ENCODE measurements at regions not wholly inside any gene's neighbourhood (a gene's known extent, or its start where the extent isn't known, plus 50 kb on each side); places are given as distances from the start of the nearest gene placed in this dataset.
"Not testable (repeated sequence)": the region's sequence is repeated elsewhere in the genome, so short reads cannot be mapped to it uniquely, and the experiment has no call there.

DNA sequence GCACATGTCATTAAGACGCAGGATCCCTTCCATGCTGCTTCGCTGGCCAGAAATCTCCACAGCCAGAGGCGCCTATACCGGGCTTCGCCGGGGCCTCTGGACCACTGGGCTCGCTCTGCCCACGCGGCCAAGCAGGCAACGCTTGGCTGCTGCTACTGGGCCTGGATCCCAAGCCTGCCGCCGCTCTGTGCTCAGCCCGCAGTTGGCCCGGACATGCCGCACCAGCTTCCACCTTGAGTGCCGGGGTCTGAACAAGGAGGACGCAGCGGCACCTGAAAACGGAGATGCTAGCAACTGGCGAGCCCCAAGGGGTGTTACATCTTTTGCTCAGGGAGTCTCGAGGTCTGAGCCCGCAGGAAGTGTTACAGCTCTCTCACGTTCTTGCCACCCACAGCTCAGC is 409.9 kb upstream of the SGCG start:
- Mint-ChIP-seq H3K36me3 (ENCODE audit: insufficient read depth) (no peaks in the 10 kb centered on the region), H3K4me1 (ENCODE audit: low read depth) (no peaks in the 10 kb centered on the region), H3K4me3 (no peak overlapping the region), H3K27me3 (ENCODE audit: low read depth) (no peaks in the 10 kb centered on the region), H3K9me3 (no peaks in the 10 kb centered on the region)
- ATAC-seq (no peak), DNase-seq (no peak)

DNA sequence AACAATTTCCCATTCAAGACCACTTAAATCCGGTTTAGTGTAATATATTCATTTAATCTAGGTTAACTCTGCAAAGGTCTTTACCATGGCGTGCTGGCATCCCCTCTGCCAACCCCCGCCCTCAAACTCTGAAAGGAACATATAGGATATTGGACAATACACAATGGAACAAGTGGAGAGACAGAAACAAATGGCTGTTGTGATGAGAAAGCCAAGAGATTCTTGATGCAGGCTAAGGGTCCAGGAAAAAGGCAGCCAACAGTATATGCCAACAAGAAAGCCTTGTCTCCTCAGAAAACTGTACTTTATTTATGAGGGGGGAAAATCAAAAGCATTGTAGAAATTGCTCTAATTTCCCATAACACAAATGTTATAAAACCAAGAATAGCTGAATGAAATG is 407.3 kb upstream of the SGCG start:
- DNase-seq (no peak), ATAC-seq (no peak)
- Mint-ChIP-seq H3K4me3 (no peak overlapping the region), H3K4me1 (ENCODE audit: low read depth) (no peaks in the 10 kb centered on the region), H3K27me3 (ENCODE audit: low read depth) (no peaks in the 10 kb centered on the region), H3K9me3 (no peaks in the 10 kb centered on the region), H3K36me3 (ENCODE audit: insufficient read depth) (no peaks in the 10 kb centered on the region)

DNA sequence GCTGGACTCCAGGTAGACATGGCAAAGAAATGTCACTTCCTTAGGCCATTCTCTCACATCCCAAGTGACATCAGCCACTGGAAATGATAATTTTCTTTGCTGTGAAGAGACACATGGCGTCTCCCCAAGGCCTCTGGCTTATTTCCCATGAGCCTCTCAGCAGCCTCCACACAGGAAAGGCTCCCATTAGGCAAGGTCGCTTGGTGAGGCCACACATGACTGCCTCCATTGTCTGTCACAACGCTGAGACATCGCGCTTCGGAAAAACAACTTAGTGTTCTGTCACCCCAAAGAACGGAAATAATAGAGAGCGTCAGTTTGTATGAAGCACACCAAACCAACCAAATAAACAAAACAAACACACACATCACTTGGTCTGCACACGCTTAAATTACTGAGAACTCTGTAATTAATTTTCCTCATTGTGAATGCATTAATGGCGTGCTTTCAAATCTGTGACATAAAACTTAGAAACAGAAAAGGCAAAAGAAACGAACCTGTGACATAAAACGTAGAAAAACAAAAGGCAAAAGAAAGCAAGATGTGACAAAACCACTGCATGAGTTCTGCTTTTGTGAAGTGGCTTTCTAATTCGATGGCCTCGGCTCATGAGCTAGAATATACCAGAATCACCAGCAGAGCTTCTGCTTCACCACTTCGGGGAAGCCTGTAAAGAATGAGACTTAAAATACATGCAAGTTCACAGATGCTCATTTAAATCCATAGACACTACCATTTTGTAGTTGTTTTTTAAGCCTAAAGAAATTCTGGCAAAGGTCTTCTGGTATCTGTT is 404.2 kb upstream of the SGCG start:
- no peaks in the 10 kb centered on the region for H3K9me3 Mint-ChIP-seq
- ATAC-seq (no peak), DNase-seq (no peak)
- H3K27me3 Mint-ChIP-seq (ENCODE audit: low read depth), result no peaks in the 10 kb centered on the region
- H3K36me3 Mint-ChIP-seq (ENCODE audit: insufficient read depth), result no peaks in the 10 kb centered on the region
- no peak overlapping the region for H3K4me3 Mint-ChIP-seq
- H3K4me1 Mint-ChIP-seq (ENCODE audit: low read depth), result no peaks in the 10 kb centered on the region

DNA sequence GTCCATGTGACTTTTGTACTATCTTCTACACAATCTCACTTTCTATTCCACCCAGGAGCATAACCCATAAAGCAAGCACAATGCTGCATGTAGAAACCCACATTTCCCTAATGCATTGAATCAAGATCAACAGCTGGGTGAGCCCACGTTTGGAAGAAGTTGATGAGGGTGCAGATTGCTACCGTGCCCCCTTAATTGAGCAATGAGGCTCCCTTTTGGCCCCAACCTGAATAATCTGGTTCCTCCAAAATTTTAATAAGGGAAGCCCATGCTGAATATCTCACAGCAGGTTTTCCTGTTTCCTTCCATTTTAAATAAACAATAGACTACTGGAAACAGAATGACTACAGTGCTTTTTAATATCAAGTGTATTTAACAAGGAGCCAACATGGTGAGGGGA is 403.6 kb upstream of the SGCG start:
- DNase-seq (no peak), ATAC-seq (no peak)
- Mint-ChIP-seq H3K36me3 (ENCODE audit: insufficient read depth) (no peaks in the 10 kb centered on the region), H3K27me3 (ENCODE audit: low read depth) (no peaks in the 10 kb centered on the region), H3K4me1 (ENCODE audit: low read depth) (no peaks in the 10 kb centered on the region), H3K4me3 (no peak overlapping the region), H3K9me3 (no peaks in the 10 kb centered on the region)

DNA sequence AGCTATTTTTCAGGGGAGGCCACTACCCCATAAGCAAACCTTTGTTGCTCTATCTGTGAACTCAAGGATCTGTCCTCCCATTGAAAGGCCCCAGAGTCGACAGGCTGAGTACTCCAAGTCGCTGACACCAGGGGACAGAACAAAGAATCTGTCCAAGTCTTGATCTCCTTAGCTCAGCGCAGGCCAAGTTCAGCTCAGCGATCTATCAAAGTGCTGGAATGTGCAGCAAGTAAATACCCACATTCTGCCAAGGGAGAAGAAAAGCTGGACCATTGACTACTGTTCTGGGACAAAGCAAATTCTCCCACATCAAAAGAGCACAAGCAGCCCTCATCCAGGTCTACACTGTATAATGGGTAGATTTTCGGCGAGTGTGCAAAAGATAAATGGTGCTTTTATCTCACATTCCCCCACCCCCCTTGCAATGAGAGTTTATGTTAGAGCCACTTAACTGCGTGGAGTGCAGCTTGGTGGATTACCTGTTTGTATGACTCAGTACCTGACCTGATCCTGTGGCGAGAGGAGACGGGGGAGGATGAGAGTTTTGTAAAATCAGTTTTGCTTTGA is 391.7 kb upstream of the SGCG start:
- Mint-ChIP-seq H3K4me3 (no peak overlapping the region), H3K4me1 (ENCODE audit: low read depth) (no peaks in the 10 kb centered on the region), H3K9me3 (no peaks in the 10 kb centered on the region), H3K27me3 (ENCODE audit: low read depth) (no peaks in the 10 kb centered on the region), H3K36me3 (ENCODE audit: insufficient read depth) (no peaks in the 10 kb centered on the region)
- ATAC-seq (no peak), DNase-seq (no peak)

DNA sequence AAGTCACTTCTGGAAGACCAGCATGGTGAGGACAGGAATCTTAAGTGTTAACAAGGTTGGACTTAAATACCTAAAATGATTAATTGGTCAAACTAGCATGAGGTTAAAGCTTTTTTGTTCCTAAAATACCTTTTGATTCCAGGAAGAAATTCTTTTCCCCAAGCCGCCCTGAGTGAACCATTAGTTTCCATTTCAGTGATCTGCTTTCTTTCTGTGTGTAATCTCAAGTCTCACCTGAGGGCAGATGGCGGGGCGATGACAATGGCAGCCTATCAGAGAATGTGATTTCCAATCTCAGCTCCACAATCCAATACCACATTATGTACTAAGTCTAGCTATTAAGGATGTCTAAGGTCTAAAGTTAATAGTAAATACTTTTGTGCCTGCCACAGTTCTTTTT is 390.9 kb upstream of the SGCG start:
- Mint-ChIP-seq H3K9me3 (no peaks in the 10 kb centered on the region), H3K4me1 (ENCODE audit: low read depth) (no peaks in the 10 kb centered on the region), H3K36me3 (ENCODE audit: insufficient read depth) (no peaks in the 10 kb centered on the region), H3K27me3 (ENCODE audit: low read depth) (no peaks in the 10 kb centered on the region), H3K4me3 (no peak overlapping the region)
- no peak for ATAC-seq
- no peak for DNase-seq

DNA sequence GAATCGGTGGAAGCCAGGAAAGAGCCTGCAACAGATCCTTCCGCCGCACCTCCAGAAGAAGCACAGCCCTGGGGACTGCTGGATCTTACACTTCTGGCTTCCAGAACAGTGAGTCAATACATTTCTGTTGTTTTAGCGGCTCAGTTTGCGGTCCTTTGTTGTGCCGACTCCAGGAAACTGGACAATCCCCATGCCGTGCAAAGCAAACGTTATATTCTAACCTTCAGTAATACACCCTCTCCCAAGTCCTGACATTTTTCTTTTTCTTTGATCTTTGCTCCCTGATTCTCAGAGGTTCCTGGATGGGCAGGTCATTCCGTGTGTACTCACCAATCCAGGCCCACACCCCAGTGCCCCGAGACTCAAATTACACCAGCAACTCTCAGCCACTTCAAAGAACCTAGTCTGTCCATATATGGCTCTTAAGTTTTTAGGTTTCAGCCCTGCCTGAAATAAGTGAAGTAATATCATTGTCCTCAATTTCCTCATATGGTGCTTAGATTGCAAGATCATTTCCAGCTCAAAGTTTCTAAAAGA is 387.1 kb upstream of the SGCG start:
- DNase-seq (no peak), ATAC-seq (no peak)
- Mint-ChIP-seq H3K36me3 (ENCODE audit: insufficient read depth) (no peaks in the 10 kb centered on the region), H3K9me3 (no peaks in the 10 kb centered on the region), H3K4me1 (ENCODE audit: low read depth) (no peaks in the 10 kb centered on the region), H3K4me3 (no peak overlapping the region), H3K27me3 (ENCODE audit: low read depth) (peaks cover under 1% of the 10 kb centered on the region)

DNA sequence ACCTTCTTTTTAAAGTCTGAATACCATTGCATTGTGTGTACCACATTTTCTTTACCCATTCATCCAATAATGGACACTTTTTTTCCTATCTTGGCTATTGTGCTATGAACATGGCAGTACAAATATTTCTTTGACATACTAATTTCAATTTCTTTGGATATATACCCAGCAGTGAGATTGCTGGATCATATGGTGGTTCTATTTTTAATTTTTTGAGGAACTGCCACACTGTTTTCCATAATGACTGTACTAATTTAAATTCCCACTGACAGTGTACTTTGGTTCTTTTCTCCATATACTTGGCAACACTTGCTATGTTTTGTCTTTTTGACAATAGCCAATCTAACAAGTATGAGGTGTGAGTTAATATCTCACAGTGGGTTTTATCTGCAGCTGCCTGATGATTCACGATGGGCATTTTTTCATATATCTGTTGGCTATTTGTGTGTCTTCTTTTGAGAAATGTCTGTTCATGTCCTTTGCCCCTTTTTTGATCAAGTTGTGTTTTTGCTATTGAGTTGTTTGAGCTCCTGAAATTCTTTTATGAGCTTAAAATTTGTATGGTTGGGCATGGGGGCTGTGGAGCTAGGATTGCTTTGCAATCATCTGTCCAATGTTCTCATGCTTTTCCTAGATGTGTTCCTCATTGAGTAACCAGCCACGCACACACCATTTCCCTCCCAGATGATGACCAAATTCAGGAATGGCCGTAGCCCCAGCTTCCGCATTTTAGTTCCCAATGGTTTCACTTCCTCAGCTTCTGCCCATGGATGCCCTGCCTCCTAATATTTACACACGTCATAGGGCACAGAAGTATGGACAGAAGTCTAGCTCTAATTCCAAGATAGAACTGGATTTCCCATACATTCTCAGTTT is 380.0 kb upstream of the SGCG start:
- no peaks in the 10 kb centered on the region for H3K9me3 Mint-ChIP-seq
- H3K4me3 Mint-ChIP-seq, result no peak overlapping the region
- no peaks in the 10 kb centered on the region for H3K36me3 Mint-ChIP-seq (ENCODE audit: insufficient read depth)
- DNase-seq (no peak), ATAC-seq (no peak)
- H3K4me1 Mint-ChIP-seq (ENCODE audit: low read depth), result no peaks in the 10 kb centered on the region
- H3K27me3 Mint-ChIP-seq (ENCODE audit: low read depth), result peaks cover 8% of the 10 kb centered on the region

DNA sequence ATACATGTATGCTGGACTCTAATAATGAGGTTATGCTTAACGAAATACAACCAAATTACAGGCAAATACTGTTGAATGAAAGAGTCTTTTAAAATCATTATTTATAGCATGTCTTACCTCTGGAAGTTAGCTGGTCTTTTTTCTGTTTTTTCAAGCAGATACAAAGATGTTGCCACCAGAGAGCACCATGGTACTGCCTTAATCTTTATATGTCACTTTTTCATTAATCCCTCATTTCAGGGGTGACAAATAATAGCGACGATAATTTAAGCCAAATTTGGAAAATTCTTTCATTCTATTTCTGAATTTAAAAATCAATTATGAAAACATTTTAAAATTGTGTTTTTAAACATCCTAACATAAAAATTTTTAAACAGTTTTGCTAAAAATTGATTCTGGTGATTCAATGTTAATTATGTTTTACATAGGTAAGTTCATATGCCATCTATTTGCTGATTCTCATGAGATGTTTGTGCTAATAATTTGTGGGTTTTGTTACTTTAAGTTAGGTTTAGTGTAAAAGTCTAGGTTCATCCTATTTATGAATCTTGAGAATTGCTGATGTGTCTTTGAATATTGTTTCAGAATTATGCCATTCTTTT is 379.3 kb upstream of the SGCG start:
- H3K36me3 Mint-ChIP-seq (ENCODE audit: insufficient read depth), result no peaks in the 10 kb centered on the region
- no peak overlapping the region for H3K4me3 Mint-ChIP-seq
- no peaks in the 10 kb centered on the region for H3K4me1 Mint-ChIP-seq (ENCODE audit: low read depth)
- H3K9me3 Mint-ChIP-seq, result no peaks in the 10 kb centered on the region
- ATAC-seq, result no peak
- DNase-seq, result no peak
- H3K27me3 Mint-ChIP-seq (ENCODE audit: low read depth), result peaks cover 8% of the 10 kb centered on the region

DNA sequence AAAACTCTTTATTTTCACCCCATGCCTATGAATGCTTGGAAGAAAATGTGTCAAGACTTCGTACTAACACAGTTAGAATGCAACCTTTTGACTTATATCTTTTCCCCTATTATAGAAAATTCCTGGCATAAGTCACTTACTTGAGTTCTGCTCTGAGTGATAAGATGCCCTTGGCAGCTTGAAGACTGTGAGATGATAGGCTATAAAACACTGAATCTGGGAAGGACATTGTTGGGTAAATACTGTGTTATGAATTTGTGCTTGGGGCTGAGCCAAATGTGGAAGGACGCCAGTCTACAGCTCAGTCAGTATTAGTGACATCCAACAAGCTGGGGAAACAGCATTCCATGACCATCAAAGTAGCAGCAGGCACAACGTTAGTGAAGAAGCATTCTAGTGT is 368.0 kb upstream of the SGCG start:
- Mint-ChIP-seq H3K4me3 (no peak overlapping the region), H3K4me1 (ENCODE audit: low read depth) (no peaks in the 10 kb centered on the region), H3K36me3 (ENCODE audit: insufficient read depth) (no peaks in the 10 kb centered on the region), H3K27me3 (ENCODE audit: low read depth) (no peaks in the 10 kb centered on the region), H3K9me3 (no peaks in the 10 kb centered on the region)
- no peak for DNase-seq
- no peak for ATAC-seq

DNA sequence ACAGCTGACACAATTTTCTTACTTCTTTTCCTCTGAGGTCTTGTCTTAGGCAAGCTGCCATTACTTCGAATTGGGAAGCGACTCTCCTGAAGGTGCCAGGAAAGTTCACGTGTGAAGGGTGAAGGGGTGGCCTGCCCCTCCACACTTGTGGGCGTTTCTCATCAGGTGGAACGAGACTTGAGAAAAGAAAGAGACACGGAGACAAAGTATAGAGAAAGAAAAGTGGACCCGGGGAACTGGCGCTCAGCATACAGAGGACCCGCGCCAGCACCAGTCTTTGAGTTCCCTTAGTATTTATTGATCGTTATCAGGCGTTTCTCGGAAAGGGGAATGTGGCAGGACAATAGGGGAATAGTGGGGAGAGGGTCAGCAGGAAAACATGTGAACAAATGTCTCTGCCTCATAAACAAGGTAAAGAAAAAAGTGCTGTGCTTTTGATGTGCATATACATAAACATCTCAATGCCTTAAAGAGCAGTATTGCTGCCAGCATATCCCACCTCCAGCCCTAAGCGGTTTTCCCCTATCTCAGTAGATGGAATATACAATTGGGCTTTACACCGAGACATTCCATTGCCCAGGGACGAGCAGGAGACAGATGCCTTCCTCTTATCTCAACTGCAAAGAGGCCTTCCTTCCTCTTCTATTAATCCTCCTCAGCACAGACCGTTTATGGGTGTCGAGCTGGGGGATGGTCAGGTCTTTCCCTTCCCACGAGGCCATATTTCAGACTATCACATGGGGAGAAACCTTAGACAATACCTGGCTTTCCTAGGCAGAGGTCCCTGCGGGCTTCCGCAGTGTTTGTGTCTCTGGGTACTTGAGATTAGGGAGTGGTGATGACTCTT is 367.0 kb upstream of the SGCG start:
- DNase-seq; H3K27me3 Mint-ChIP-seq (ENCODE audit: low read depth); ATAC-seq; H3K4me1 Mint-ChIP-seq (ENCODE audit: low read depth); H3K36me3 Mint-ChIP-seq (ENCODE audit: insufficient read depth); H3K4me3 Mint-ChIP-seq; H3K9me3 Mint-ChIP-seq: not testable (repeated sequence)

DNA sequence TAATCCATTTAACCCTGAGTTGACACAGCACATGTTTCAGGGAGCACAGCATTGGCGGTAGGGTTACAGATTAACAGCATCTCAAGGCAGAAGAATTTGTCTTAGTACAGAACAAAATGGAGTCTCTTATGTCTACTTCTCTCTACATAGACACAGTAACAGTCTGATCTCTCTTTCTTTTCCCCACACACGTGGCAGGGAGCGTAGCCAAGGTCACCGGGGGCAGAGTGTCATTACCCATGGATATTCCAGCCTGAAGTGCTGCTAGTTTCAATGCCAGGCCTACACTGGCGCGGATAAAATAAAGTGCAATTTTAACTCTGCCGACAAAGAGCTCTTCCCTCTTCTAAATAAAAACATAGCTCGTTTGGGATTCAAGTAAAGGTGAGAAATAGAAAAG is 366.3 kb upstream of the SGCG start:
- not testable (repeated sequence) for H3K27me3 Mint-ChIP-seq (ENCODE audit: low read depth)

DNA sequence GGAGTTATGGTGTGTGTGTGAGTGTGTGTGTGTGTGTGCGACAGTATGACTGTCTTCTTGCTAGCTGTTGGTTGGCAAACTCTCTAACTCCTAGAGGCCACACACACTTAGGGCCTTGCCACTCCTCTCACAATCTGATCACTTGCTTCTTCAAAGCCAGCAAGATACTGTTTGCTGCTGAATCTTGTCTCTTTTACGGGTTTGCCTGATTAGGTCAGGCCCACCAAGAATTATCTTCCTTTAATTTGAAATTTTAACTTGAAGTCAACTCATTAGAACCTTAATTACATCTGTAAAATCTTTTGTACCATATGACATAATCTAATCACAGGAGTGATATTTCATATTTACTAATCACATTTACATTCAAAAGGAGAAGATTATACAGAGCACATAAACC is 359.2 kb upstream of the SGCG start:
- Mint-ChIP-seq H3K27me3 (ENCODE audit: low read depth) (peaks cover 9% of the 10 kb centered on the region), H3K4me1 (ENCODE audit: low read depth) (no peaks in the 10 kb centered on the region), H3K36me3 (ENCODE audit: insufficient read depth) (no peaks in the 10 kb centered on the region), H3K9me3 (no peaks in the 10 kb centered on the region), H3K4me3 (no peak overlapping the region)
- no peak for ATAC-seq
- no peak for DNase-seq

More for the DNA sequence above, 366.3 kb upstream of the SGCG start:
- not testable (repeated sequence) for H3K36me3 Mint-ChIP-seq (ENCODE audit: insufficient read depth); ATAC-seq; DNase-seq; H3K4me3 Mint-ChIP-seq; H3K4me1 Mint-ChIP-seq (ENCODE audit: low read depth); H3K9me3 Mint-ChIP-seq

DNA sequence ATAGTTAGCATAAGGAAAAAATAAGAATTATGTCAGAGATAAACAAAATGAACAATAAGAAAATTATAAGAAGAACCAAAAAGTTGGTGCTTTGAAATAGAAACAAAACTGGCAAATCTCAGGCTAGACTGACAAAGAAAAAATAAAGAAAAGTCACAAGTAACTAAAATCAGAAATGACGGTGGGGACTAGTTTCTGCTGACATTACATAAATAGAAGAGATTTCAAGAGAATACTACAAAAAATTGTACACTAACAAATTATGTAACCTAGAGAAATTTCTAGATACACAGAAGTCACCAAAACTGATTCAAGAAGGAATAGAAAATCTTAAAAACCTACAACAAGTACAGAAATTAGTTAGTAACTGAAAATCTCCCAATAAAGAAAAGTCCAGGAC is 355.6 kb upstream of the SGCG start:
- Mint-ChIP-seq H3K36me3 (ENCODE audit: insufficient read depth) (no peaks in the 10 kb centered on the region), H3K4me1 (ENCODE audit: low read depth) (no peaks in the 10 kb centered on the region), H3K27me3 (ENCODE audit: low read depth) (peaks cover 9% of the 10 kb centered on the region), H3K9me3 (no peaks in the 10 kb centered on the region), H3K4me3 (no peak overlapping the region)
- no peak for ATAC-seq
- DNase-seq, result no peak
